HCEC 1CT (cell line): ENCODE measurements at regions not wholly inside any gene's neighbourhood (a gene's known extent, or its start where the extent isn't known, plus 50 kb on each side); places are given as distances from the start of the nearest gene placed in this dataset.
"Not testable (repeated sequence)": the region's sequence is repeated elsewhere in the genome, so short reads cannot be mapped to it uniquely, and the experiment has no call there.

ENCODE experiments used
- DNase-seq: peaks from one replicate; pipeline ENCODE4 v3.0.0-alpha.2; 2017

- DNase-seq: no peak
Observed at GRCh38 chr7:68744036-68744435, 854.2 kb upstream of the AUTS2 start.

GRCh38 chr7:68748934-68749900 lies 849.1 kb upstream of the AUTS2 start:
- no peak for DNase-seq

- DNase-seq: no peak
Observed at GRCh38 chr7:68752485-68753178, 845.6 kb upstream of the AUTS2 start.

- DNase-seq: no peak
Observed at GRCh38 chr7:68754414-68754813, 843.9 kb upstream of the AUTS2 start.

- DNase-seq: no peak
Observed at GRCh38 chr7:68756986-68757495, 841.2 kb upstream of the AUTS2 start.

GRCh38 chr7:68760556-68760955 lies 837.7 kb upstream of the AUTS2 start:
- DNase-seq: no peak

- no peak for DNase-seq
Observed at GRCh38 chr7:68767462-68767861, 830.8 kb upstream of the AUTS2 start.

- no peak for DNase-seq
Observed at GRCh38 chr7:68770649-68771048, 827.6 kb upstream of the AUTS2 start.

GRCh38 chr7:68776326-68776725 lies 821.9 kb upstream of the AUTS2 start:
- DNase-seq: no peak

GRCh38 chr7:68783684-68784083 lies 814.6 kb upstream of the AUTS2 start:
- no peak for DNase-seq

- DNase-seq: no peak
Observed at GRCh38 chr7:68785036-68785435, 813.2 kb upstream of the AUTS2 start.

GRCh38 chr7:68787566-68787965 lies 810.7 kb upstream of the AUTS2 start:
- no peak for DNase-seq

GRCh38 chr7:68788529-68788928 lies 809.7 kb upstream of the AUTS2 start:
- DNase-seq: not testable (repeated sequence)

GRCh38 chr7:68789597-68789996 lies 808.7 kb upstream of the AUTS2 start:
- no peak for DNase-seq

- no peak for DNase-seq
Observed at GRCh38 chr7:68792351-68792750, 805.9 kb upstream of the AUTS2 start.

GRCh38 chr7:68793513-68793912 lies 804.8 kb upstream of the AUTS2 start:
- no peak for DNase-seq

- DNase-seq: no peak
Observed at GRCh38 chr7:68800316-68800715, 798.0 kb upstream of the AUTS2 start.

- no peak for DNase-seq
Observed at GRCh38 chr7:68805159-68805558, 793.1 kb upstream of the AUTS2 start.

- DNase-seq: no peak
Observed at GRCh38 chr7:68807666-68808065, 790.6 kb upstream of the AUTS2 start.

GRCh38 chr7:68813551-68814080 lies 784.7 kb upstream of the AUTS2 start:
- no peak for DNase-seq

GRCh38 chr7:68816491-68816890 lies 781.8 kb upstream of the AUTS2 start:
- no peak for DNase-seq

- DNase-seq: no peak
Observed at GRCh38 chr7:68820321-68820720, 778.0 kb upstream of the AUTS2 start.

- DNase-seq: no peak
Observed at GRCh38 chr7:68821846-68822245, 776.4 kb upstream of the AUTS2 start.
